ENCODE measurements at regions not wholly inside any gene's neighbourhood (a gene's known extent, or its start where the extent isn't known, plus 50 kb on each side); places are given as distances from the start of the nearest gene placed in this dataset.

GRCh38 chr3:88334187-88334868, 184.6 kb downstream of the C3orf38 start:
- peaks cover 14% of the 10 kb centered on the region for H3K4me1 ChIP-seq (ENCODE audit: control insufficient read depth, insufficient read depth, low read length, unreplicated experiment)
- peak overlapping the region; percentile 51 for H2AFZ ChIP-seq (ENCODE audit: low read length, unreplicated experiment)
- H3K27ac ChIP-seq (ENCODE audit: low read depth, low read length) = peak overlapping the region; percentile 50
- H3K36me3 ChIP-seq (ENCODE audit: insufficient read depth, low read length) = no peaks in the 10 kb centered on the region
- H3K27me3 ChIP-seq (ENCODE audit: insufficient read depth, low read length) = no peaks in the 10 kb centered on the region
- H3K4me3 ChIP-seq (ENCODE audit: low read depth, low read length) = peak overlapping the region; percentile 27; the same call in 1 of the 2 replicates
- no peaks in the 10 kb centered on the region for H3K79me2 ChIP-seq (ENCODE audit: control insufficient read depth, insufficient read depth, low read length, unreplicated experiment)

- Histone ChIP-seq H3K36me3 (ENCODE audit: insufficient read depth, low read length) (no peaks in the 10 kb centered on the region), H3K27ac (ENCODE audit: low read depth, low read length) (no peak overlapping the region), H2AFZ (ENCODE audit: low read length, unreplicated experiment) (no peak overlapping the region), H3K4me1 (ENCODE audit: control insufficient read depth, insufficient read depth, low read length, unreplicated experiment) (peaks cover 14% of the 10 kb centered on the region), H3K4me3 (ENCODE audit: low read depth, low read length) (no peak overlapping the region), H3K79me2 (ENCODE audit: control insufficient read depth, insufficient read depth, low read length, unreplicated experiment) (no peaks in the 10 kb centered on the region), H3K27me3 (ENCODE audit: insufficient read depth, low read length) (no peaks in the 10 kb centered on the region)
These were observed 187.1 kb downstream of the C3orf38 start for GRCh38 chr3:88336894-88337293.

- Histone ChIP-seq H3K4me1 (ENCODE audit: control insufficient read depth, insufficient read depth, low read length, unreplicated experiment) (no peaks in the 10 kb centered on the region), H3K36me3 (ENCODE audit: insufficient read depth, low read length) (no peaks in the 10 kb centered on the region), H3K27me3 (ENCODE audit: insufficient read depth, low read length) (no peaks in the 10 kb centered on the region), H3K79me2 (ENCODE audit: control insufficient read depth, insufficient read depth, low read length, unreplicated experiment) (no peaks in the 10 kb centered on the region), H2AFZ (ENCODE audit: low read length, unreplicated experiment) (peak overlapping the region; percentile 31), H3K27ac (ENCODE audit: low read depth, low read length) (no peak overlapping the region), H3K4me3 (ENCODE audit: low read depth, low read length) (no peak overlapping the region)
These were observed 193.5 kb downstream of the C3orf38 start for GRCh38 chr3:88343264-88343663.

GRCh38 chr3:88346643-88347042, 196.9 kb downstream of the C3orf38 start:
- no peak overlapping the region for H3K4me3 ChIP-seq (ENCODE audit: low read depth, low read length)
- no peaks in the 10 kb centered on the region for H3K36me3 ChIP-seq (ENCODE audit: insufficient read depth, low read length)
- H3K27me3 ChIP-seq (ENCODE audit: insufficient read depth, low read length) = no peaks in the 10 kb centered on the region
- no peaks in the 10 kb centered on the region for H3K79me2 ChIP-seq (ENCODE audit: control insufficient read depth, insufficient read depth, low read length, unreplicated experiment)
- no peak overlapping the region for H2AFZ ChIP-seq (ENCODE audit: low read length, unreplicated experiment)
- H3K27ac ChIP-seq (ENCODE audit: low read depth, low read length) = no peak overlapping the region
- H3K4me1 ChIP-seq (ENCODE audit: control insufficient read depth, insufficient read depth, low read length, unreplicated experiment) = no peaks in the 10 kb centered on the region

- Histone ChIP-seq H3K4me1 (ENCODE audit: control insufficient read depth, insufficient read depth, low read length, unreplicated experiment) (no peaks in the 10 kb centered on the region), H3K79me2 (ENCODE audit: control insufficient read depth, insufficient read depth, low read length, unreplicated experiment) (no peaks in the 10 kb centered on the region), H2AFZ (ENCODE audit: low read length, unreplicated experiment) (no peak overlapping the region), H3K4me3 (ENCODE audit: low read depth, low read length) (no peak overlapping the region), H3K36me3 (ENCODE audit: insufficient read depth, low read length) (no peaks in the 10 kb centered on the region), H3K27ac (ENCODE audit: low read depth, low read length) (no peak overlapping the region), H3K27me3 (ENCODE audit: insufficient read depth, low read length) (no peaks in the 10 kb centered on the region)
These were observed 212.7 kb downstream of the C3orf38 start for GRCh38 chr3:88362428-88362827.

- Histone ChIP-seq H3K4me1 (ENCODE audit: control insufficient read depth, insufficient read depth, low read length, unreplicated experiment) (no peaks in the 10 kb centered on the region), H3K27ac (ENCODE audit: low read depth, low read length) (no peak overlapping the region), H3K27me3 (ENCODE audit: insufficient read depth, low read length) (no peaks in the 10 kb centered on the region), H3K4me3 (ENCODE audit: low read depth, low read length) (no peak overlapping the region), H2AFZ (ENCODE audit: low read length, unreplicated experiment) (no peak overlapping the region), H3K79me2 (ENCODE audit: control insufficient read depth, insufficient read depth, low read length, unreplicated experiment) (no peaks in the 10 kb centered on the region), H3K36me3 (ENCODE audit: insufficient read depth, low read length) (no peaks in the 10 kb centered on the region)
These were observed 215.2 kb downstream of the C3orf38 start for GRCh38 chr3:88364926-88365325.

- H3K36me3 ChIP-seq (ENCODE audit: insufficient read depth, low read length) = no peaks in the 10 kb centered on the region
- no peak overlapping the region for H2AFZ ChIP-seq (ENCODE audit: low read length, unreplicated experiment)
- H3K4me3 ChIP-seq (ENCODE audit: low read depth, low read length) = no peak overlapping the region
- H3K27ac ChIP-seq (ENCODE audit: low read depth, low read length) = no peak overlapping the region
- no peaks in the 10 kb centered on the region for H3K4me1 ChIP-seq (ENCODE audit: control insufficient read depth, insufficient read depth, low read length, unreplicated experiment)
- no peaks in the 10 kb centered on the region for H3K27me3 ChIP-seq (ENCODE audit: insufficient read depth, low read length)
- no peaks in the 10 kb centered on the region for H3K79me2 ChIP-seq (ENCODE audit: control insufficient read depth, insufficient read depth, low read length, unreplicated experiment)
These were observed 219.6 kb downstream of the C3orf38 start for GRCh38 chr3:88369337-88369736.

GRCh38 chr3:88369767-88370166, 220.0 kb downstream of the C3orf38 start:
- H3K4me3 ChIP-seq (ENCODE audit: low read depth, low read length) = no peak overlapping the region
- H3K4me1 ChIP-seq (ENCODE audit: control insufficient read depth, insufficient read depth, low read length, unreplicated experiment) = no peaks in the 10 kb centered on the region
- no peaks in the 10 kb centered on the region for H3K27me3 ChIP-seq (ENCODE audit: insufficient read depth, low read length)

GRCh38 chr3:88385090-88385489, 235.3 kb downstream of the C3orf38 start:
- Histone ChIP-seq H3K36me3 (ENCODE audit: insufficient read depth, low read length) (no peaks in the 10 kb centered on the region), H3K79me2 (ENCODE audit: control insufficient read depth, insufficient read depth, low read length, unreplicated experiment) (no peaks in the 10 kb centered on the region), H3K27me3 (ENCODE audit: insufficient read depth, low read length) (no peaks in the 10 kb centered on the region), H2AFZ (ENCODE audit: low read length, unreplicated experiment) (no peak overlapping the region), H3K27ac (ENCODE audit: low read depth, low read length) (no peak overlapping the region), H3K4me1 (ENCODE audit: control insufficient read depth, insufficient read depth, low read length, unreplicated experiment) (no peaks in the 10 kb centered on the region), H3K4me3 (ENCODE audit: low read depth, low read length) (no peak overlapping the region)

More at GRCh38 chr3:88369767-88370166, 220.0 kb downstream of the C3orf38 start:
- no peaks in the 10 kb centered on the region for H3K36me3 ChIP-seq (ENCODE audit: insufficient read depth, low read length)
- H2AFZ ChIP-seq (ENCODE audit: low read length, unreplicated experiment) = no peak overlapping the region
- no peak overlapping the region for H3K27ac ChIP-seq (ENCODE audit: low read depth, low read length)
- no peaks in the 10 kb centered on the region for H3K79me2 ChIP-seq (ENCODE audit: control insufficient read depth, insufficient read depth, low read length, unreplicated experiment)

- Histone ChIP-seq H3K27me3 (ENCODE audit: insufficient read depth, low read length) (no peaks in the 10 kb centered on the region), H3K4me1 (ENCODE audit: control insufficient read depth, insufficient read depth, low read length, unreplicated experiment) (no peaks in the 10 kb centered on the region), H2AFZ (ENCODE audit: low read length, unreplicated experiment) (no peak overlapping the region), H3K79me2 (ENCODE audit: control insufficient read depth, insufficient read depth, low read length, unreplicated experiment) (no peaks in the 10 kb centered on the region), H3K36me3 (ENCODE audit: insufficient read depth, low read length) (no peaks in the 10 kb centered on the region), H3K4me3 (ENCODE audit: low read depth, low read length) (no peak overlapping the region), H3K27ac (ENCODE audit: low read depth, low read length) (no peak overlapping the region)
These were observed 248.8 kb downstream of the C3orf38 start for GRCh38 chr3:88398581-88398980.

- no peak overlapping the region for H2AFZ ChIP-seq (ENCODE audit: low read length, unreplicated experiment)
These were observed 253.6 kb downstream of the C3orf38 start for GRCh38 chr3:88403319-88403718.

More at GRCh38 chr3:88403319-88403718, 253.6 kb downstream of the C3orf38 start:
- Histone ChIP-seq H3K79me2 (ENCODE audit: control insufficient read depth, insufficient read depth, low read length, unreplicated experiment) (no peaks in the 10 kb centered on the region), H3K36me3 (ENCODE audit: insufficient read depth, low read length) (no peaks in the 10 kb centered on the region), H3K4me1 (ENCODE audit: control insufficient read depth, insufficient read depth, low read length, unreplicated experiment) (no peaks in the 10 kb centered on the region), H3K27me3 (ENCODE audit: insufficient read depth, low read length) (no peaks in the 10 kb centered on the region), H3K27ac (ENCODE audit: low read depth, low read length) (no peak overlapping the region), H3K4me3 (ENCODE audit: low read depth, low read length) (no peak overlapping the region)
